Astrocyte (in vitro differentiated cells and primary cell): ENCODE measurements at regions not wholly inside any gene's neighbourhood (a gene's known extent, or its start where the extent isn't known, plus 50 kb on each side); places are given as distances from the start of the nearest gene placed in this dataset.

Source experiments
- DNase-seq: peaks from one replicate; pipeline ENCODE4 v3.0.0-alpha.2; 2010; ENCODE audit warnings: low read depth
- FAIRE-seq: peaks from 2 replicates; lab custom pipeline; 2011; peaks lifted over from hg19 to GRCh38; lab: Jason Lieb, UNC
- H2AFZ ChIP-seq: 2 replicates; pipeline ENCODE4 v1.6.0; 2012; ENCODE audit warnings: low read depth, low read length, inconsistent platforms
- H3K27ac ChIP-seq: 2 replicates; pipeline ENCODE4 v1.5.1; 2011; ENCODE audit warnings: low read depth, low read length, inconsistent platforms
- H3K27me3 ChIP-seq: 2 replicates; pipeline ENCODE4 v1.6.0; 2011; ENCODE audit warnings: low read length, inconsistent platforms; ENCODE audit not compliant: insufficient read depth
- H3K36me3 ChIP-seq: 2 replicates; pipeline ENCODE4 v1.5.1; 2011; ENCODE audit warnings: low read length, inconsistent platforms; ENCODE audit not compliant: insufficient read depth
- H3K4me1 ChIP-seq: 2 replicates; pipeline ENCODE4 v1.5.1; 2011; ENCODE audit warnings: low read length, inconsistent platforms; ENCODE audit not compliant: insufficient read depth
- H3K4me2 ChIP-seq: 2 replicates; pipeline ENCODE4 v1.6.0; 2012; ENCODE audit warnings: low read length, inconsistent platforms
- H3K4me3 ChIP-seq: 2 replicates; pipeline ENCODE4 v1.5.1; 2011; ENCODE audit warnings: low read depth, mild to moderate bottlenecking, low read length, inconsistent platforms; ENCODE audit not compliant: insufficient read depth
- H3K79me2 ChIP-seq: 2 replicates; pipeline ENCODE4 v1.6.0; 2012; ENCODE audit warnings: mild to moderate bottlenecking, low read length, inconsistent platforms; ENCODE audit not compliant: insufficient read depth
- H3K9ac ChIP-seq: 2 replicates; pipeline ENCODE4 v1.6.0; 2012; ENCODE audit warnings: mild to moderate bottlenecking, low read length, inconsistent platforms
- H3K9me3 ChIP-seq: 2 replicates; pipeline ENCODE4 v1.5.1; 2012; ENCODE audit warnings: low read depth, mild to moderate bottlenecking, low read length, inconsistent platforms; ENCODE audit not compliant: insufficient read depth
- H4K20me1 ChIP-seq: 2 replicates; pipeline ENCODE4 v1.6.0; 2012; ENCODE audit warnings: low read length, inconsistent platforms; ENCODE audit not compliant: insufficient read depth
- H3K27ac Mint-ChIP-seq: one replicate; pipeline ENCODE4 v1.8.0; 2021; ENCODE audit warnings: mild to moderate bottlenecking, mixed read lengths; ENCODE audit not compliant: unreplicated experiment
- H3K27me3 Mint-ChIP-seq: one replicate; pipeline ENCODE4 v1.8.0; 2021; ENCODE audit warnings: low read depth, mixed read lengths; ENCODE audit not compliant: unreplicated experiment
- H3K36me3 Mint-ChIP-seq: one replicate; pipeline ENCODE4 v1.8.0; 2021; ENCODE audit warnings: low read depth, mixed read lengths; ENCODE audit not compliant: unreplicated experiment
- H3K4me1 Mint-ChIP-seq: one replicate; pipeline ENCODE4 v1.8.0; 2021; ENCODE audit warnings: low read depth, mixed read lengths; ENCODE audit not compliant: unreplicated experiment
- H3K4me3 Mint-ChIP-seq: one replicate; pipeline ENCODE4 v1.8.0; 2021; ENCODE audit warnings: mild to moderate bottlenecking, moderate library complexity, mixed read lengths; ENCODE audit not compliant: unreplicated experiment
- H3K9me3 Mint-ChIP-seq: one replicate; pipeline ENCODE4 v1.8.0; 2021; ENCODE audit warnings: mild to moderate bottlenecking, mixed read lengths; ENCODE audit not compliant: unreplicated experiment
- CTCF ChIP-seq: IDR thresholded peaks from 2 replicates; pipeline ENCODE4 v1.5.1; 2011; ENCODE audit warnings: low read depth, mild to moderate bottlenecking, inconsistent platforms, low read length, moderate library complexity; ENCODE audit not compliant: insufficient read depth
- EZH2 ChIP-seq: IDR thresholded peaks from 2 replicates; pipeline ENCODE4 v1.6.1; 2012; ENCODE audit warnings: mild to moderate bottlenecking, low read length, inconsistent platforms; ENCODE audit not compliant: insufficient read depth

- Histone ChIP-seq H4K20me1 (no peaks in the 10 kb centered on the region), H3K79me2 (no peaks in the 10 kb centered on the region), H3K4me1 (no peaks in the 10 kb centered on the region), H3K9ac (no peak overlapping the region), H2AFZ (no peak overlapping the region), H3K4me3 (no peak overlapping the region), H3K4me2 (no peak overlapping the region), H3K36me3 (no peaks in the 10 kb centered on the region), H3K27me3 (no peaks in the 10 kb centered on the region), H3K9me3 (no peaks in the 10 kb centered on the region), H3K27ac (no peak overlapping the region)
- no peak for FAIRE-seq
- H3K4me1 Mint-ChIP-seq = peaks cover 5% of the 10 kb centered on the region
- peaks cover 13% of the 10 kb centered on the region for H3K27me3 Mint-ChIP-seq
- no peaks in the 10 kb centered on the region for H3K36me3 Mint-ChIP-seq
- TF ChIP-seq EZH2 = no peak
- no peak for TF ChIP-seq CTCF
- H3K9me3 Mint-ChIP-seq = peaks cover 8% of the 10 kb centered on the region
- DNase-seq = no peak
- H3K27ac Mint-ChIP-seq = no peak overlapping the region
- no peak overlapping the region for H3K4me3 Mint-ChIP-seq
These were observed 101.1 kb upstream of the FHIT start for GRCh38 chr3:61352306-61352705.

- H3K27ac ChIP-seq = no peak overlapping the region
- no peaks in the 10 kb centered on the region for H3K9me3 ChIP-seq
- H3K9ac ChIP-seq = no peak overlapping the region
- no peak overlapping the region for H2AFZ ChIP-seq
- H3K36me3 Mint-ChIP-seq = no peaks in the 10 kb centered on the region
- H3K4me3 ChIP-seq = no peak overlapping the region
- H4K20me1 ChIP-seq = no peaks in the 10 kb centered on the region
- H3K27ac Mint-ChIP-seq = no peak overlapping the region
- DNase-seq (no peak), FAIRE-seq (no peak)
- H3K9me3 Mint-ChIP-seq = peaks cover 8% of the 10 kb centered on the region
- H3K4me1 Mint-ChIP-seq = peaks cover 5% of the 10 kb centered on the region
- no peaks in the 10 kb centered on the region for H3K4me1 ChIP-seq
- no peaks in the 10 kb centered on the region for H3K27me3 ChIP-seq
- H3K36me3 ChIP-seq = no peaks in the 10 kb centered on the region
- peaks cover 8% of the 10 kb centered on the region for H3K27me3 Mint-ChIP-seq
- no peak overlapping the region for H3K4me3 Mint-ChIP-seq
- no peak for TF ChIP-seq EZH2
- no peak for TF ChIP-seq CTCF
- no peak overlapping the region for H3K4me2 ChIP-seq
- H3K79me2 ChIP-seq = no peaks in the 10 kb centered on the region
These were observed 102.1 kb upstream of the FHIT start for GRCh38 chr3:61353382-61353781.

GRCh38 chr3:61354604-61355003, 103.4 kb upstream of the FHIT start:
- Mint-ChIP-seq H3K27ac (no peak overlapping the region), H3K4me3 (no peak overlapping the region), H3K36me3 (no peaks in the 10 kb centered on the region), H3K4me1 (peaks cover 8% of the 10 kb centered on the region), H3K9me3 (peaks cover 5% of the 10 kb centered on the region), H3K27me3 (peaks cover 3% of the 10 kb centered on the region)
- no peak for DNase-seq
- Histone ChIP-seq H3K4me1 (no peaks in the 10 kb centered on the region), H3K27me3 (no peaks in the 10 kb centered on the region), H3K27ac (no peak overlapping the region), H3K9me3 (no peaks in the 10 kb centered on the region), H3K4me3 (no peak overlapping the region), H3K4me2 (no peak overlapping the region), H3K9ac (no peak overlapping the region), H4K20me1 (no peaks in the 10 kb centered on the region), H3K79me2 (no peaks in the 10 kb centered on the region), H3K36me3 (no peaks in the 10 kb centered on the region), H2AFZ (no peak overlapping the region)
- TF ChIP-seq CTCF (no peak), EZH2 (no peak)
- FAIRE-seq = no peak
